ENCODE measurements at regions not wholly inside any gene's neighbourhood (a gene's known extent, or its start where the extent isn't known, plus 50 kb on each side); places are given as distances from the start of the nearest gene placed in this dataset.

- TF ChIP-seq CTCF (IDR thresholded peaks at IDR 0.05) (no peak), EZH2 (IDR thresholded peaks at IDR 0.05) (no peak), EZH2phosphoT487 (IDR thresholded peaks at IDR 0.05) (no peak)
Measured at GRCh38 chr20:16624106-16624505, 50.9 kb upstream of the KIF16B start.

Data from neural progenitor cell (in vitro differentiated cells).